CD4-positive, alpha-beta T cell treated with Interleukin-10 for 1 hour (primary cell): ENCODE measurements at regions not wholly inside any gene's neighbourhood (a gene's known extent, or its start where the extent isn't known, plus 50 kb on each side); places are given as distances from the start of the nearest gene placed in this dataset.

ENCODE experiments used
- DNase-seq: peaks from one replicate; pipeline ENCODE4 v3.0.0-alpha.2; 2020

GRCh38 chr2:105691947-105692390 lies 52.7 kb upstream of the NCK2 start:
- no peak for DNase-seq

GRCh38 chr2:105690566-105690965 lies 54.1 kb upstream of the NCK2 start:
- no peak for DNase-seq

GRCh38 chr2:105689484-105689883 lies 55.2 kb upstream of the NCK2 start:
- DNase-seq, result no peak

GRCh38 chr2:105688946-105689345 lies 55.8 kb upstream of the NCK2 start:
- no peak for DNase-seq

- no peak for DNase-seq
Observed at GRCh38 chr2:105686588-105686987, 58.1 kb upstream of the NCK2 start.

- no peak for DNase-seq
Observed at GRCh38 chr2:105683011-105683492, 61.7 kb upstream of the NCK2 start.

GRCh38 chr2:105682401-105682800 lies 62.3 kb upstream of the NCK2 start:
- no peak for DNase-seq

- no peak for DNase-seq
Observed at GRCh38 chr2:105681927-105682326, 62.8 kb upstream of the NCK2 start.

GRCh38 chr2:105680357-105680756 lies 64.4 kb upstream of the NCK2 start:
- no peak for DNase-seq

GRCh38 chr2:105678346-105678745 lies 66.4 kb upstream of the NCK2 start:
- no peak for DNase-seq

GRCh38 chr2:105677901-105678300 lies 66.8 kb upstream of the NCK2 start:
- no peak for DNase-seq

- DNase-seq, result no peak
Observed at GRCh38 chr2:105675841-105676240, 68.9 kb upstream of the NCK2 start.

GRCh38 chr2:105674859-105675541 lies 69.7 kb upstream of the NCK2 start:
- DNase-seq, result peak; percentile 3

- DNase-seq, result no peak
Observed at GRCh38 chr2:105674401-105674800, 70.3 kb upstream of the NCK2 start.

GRCh38 chr2:105671156-105671555 lies 73.6 kb upstream of the NCK2 start:
- no peak for DNase-seq

- DNase-seq, result no peak
Observed at GRCh38 chr2:105669384-105669891, 75.3 kb upstream of the NCK2 start.

GRCh38 chr2:105665480-105665879 lies 79.2 kb upstream of the NCK2 start:
- DNase-seq, result no peak

GRCh38 chr2:105660489-105660888 lies 84.2 kb upstream of the NCK2 start:
- no peak for DNase-seq

GRCh38 chr2:105655723-105656606 lies 88.7 kb upstream of the NCK2 start:
- peak; percentile 2 for DNase-seq

- DNase-seq, result no peak
Observed at GRCh38 chr2:105655244-105655643, 89.5 kb upstream of the NCK2 start.

GRCh38 chr2:105654474-105655004 lies 90.2 kb upstream of the NCK2 start:
- DNase-seq, result no peak

- no peak for DNase-seq
Observed at GRCh38 chr2:105653302-105653701, 91.4 kb upstream of the NCK2 start.

- DNase-seq, result no peak
Observed at GRCh38 chr2:105652014-105652796, 92.5 kb upstream of the NCK2 start.
